Tibial artery (tissue), 4 donors: ENCODE measurements at regions not wholly inside any gene's neighbourhood (a gene's known extent, or its start where the extent isn't known, plus 50 kb on each side); places are given as distances from the start of the nearest gene placed in this dataset.

Source experiments
- DNase-seq, 2 donors: peaks; one replicate each; pipeline ENCODE4 v3.0.0-alpha.2; 2019
- H3K27ac ChIP-seq, 2 donors: fragments of 200-600 bp; sonication (generic) in 1 of 2; 1 replicate in 1 of 2; 2 replicates in 1 of 2; pipeline ENCODE4 v1.5.1; 2018 to 2019; ENCODE audit warnings: mild to moderate bottlenecking in 1 of 2
- H3K27me3 ChIP-seq, 2 donors: fragments of 200-600 bp; sonication (generic) in 1 of 2; one replicate each; pipeline versions ENCODE4 v1.5.1 to v1.6.0; 2016 to 2019
- H3K36me3 ChIP-seq, 3 donors: fragments of 200-600 bp; sonication (generic) in 2 of 3; one replicate each; pipeline ENCODE4 v1.5.1; 2016 to 2019; ENCODE audit warnings: mild to moderate bottlenecking in 2 of 3
- H3K4me1 ChIP-seq, 4 donors: fragments of 200-600 bp; sonication (generic) in 2 of 4; 1 replicate in 3 of 4; 2 replicates in 1 of 4; pipeline ENCODE4 v1.5.1; 2016 to 2019
- H3K4me3 ChIP-seq, 2 donors: fragments of 200-600 bp; sonication (generic) in 1 of 2; 1 replicate in 1 of 2; 2 replicates in 1 of 2; pipeline ENCODE4 v1.5.1; 2018 to 2019; ENCODE audit warnings: mild to moderate bottlenecking in 2 of 2
- H3K9me3 ChIP-seq, 3 donors: fragments of 200-600 bp; sonication (generic) in 1 of 3; one replicate each; pipeline ENCODE4 v1.5.1; 2016 to 2019
- CTCF ChIP-seq, 2 experiments: fragments of 200-600 bp in 1 of 2; fragments of 450-650 bp in 1 of 2; IDR thresholded peaks; one replicate each; pipeline ENCODE4 v1.5.1; 2017 to 2019; ENCODE audit warnings: antibody characterized with exemption in 2 of 2, mild to moderate bottlenecking in 1 of 2, moderate library complexity in 1 of 2
- intact Hi-C: fragments of 100-400 bp; cut with DNase I; formaldehyde crosslinking; loops from one replicate; pipeline ENCODE4 v1.15.0; 2023; ENCODE audit warnings: low total_unique reads

GRCh38 chr17:14776791-14777190 lies 475.9 kb downstream of the HS3ST3B1 start:
- Histone ChIP-seq H3K36me3 (no peaks in the 10 kb centered on the region), H3K27me3 (no peaks in the 10 kb centered on the region), H3K9me3 (no peaks in the 10 kb centered on the region), H3K4me3 (no peak overlapping the region), H3K4me1 (peaks cover 0 to 10% (median 0%) of the 10 kb centered on the region in 4 donors), H3K27ac (no peak overlapping the region)
- TF ChIP-seq CTCF (IDR thresholded peaks at IDR 0.05): no peak
- DNase-seq: no peak
- intact Hi-C loops: no loop called here

- H3K36me3 ChIP-seq: no peaks in the 10 kb centered on the region
Observed at GRCh38 chr17:14775731-14776492, 475.0 kb downstream of the HS3ST3B1 start.

GRCh38 chr17:14774774-14775173 lies 473.9 kb downstream of the HS3ST3B1 start:
- peaks cover 0 to 7% (median 0%) of the 10 kb centered on the region in 4 donors for H3K4me1 ChIP-seq
- H3K27me3 ChIP-seq: no peaks in the 10 kb centered on the region

More at GRCh38 chr17:14775731-14776492, 475.0 kb downstream of the HS3ST3B1 start:
- TF ChIP-seq CTCF (IDR thresholded peaks at IDR 0.05): no peak
- DNase-seq: no peak
- Histone ChIP-seq H3K4me1 (peaks cover 0 to 10% (median 0%) of the 10 kb centered on the region in 4 donors), H3K4me3 (no peak overlapping the region), H3K27ac (no peak overlapping the region), H3K9me3 (no peaks in the 10 kb centered on the region), H3K27me3 (no peaks in the 10 kb centered on the region)
- intact Hi-C loops: no loop called here

GRCh38 chr17:14772776-14773175 lies 471.9 kb downstream of the HS3ST3B1 start:
- no peak for DNase-seq
- Histone ChIP-seq H3K4me1 (peaks cover 0 to 5% (median 0%) of the 10 kb centered on the region in 4 donors), H3K4me3 (no peak overlapping the region), H3K27ac (no peak overlapping the region), H3K9me3 (no peaks in the 10 kb centered on the region), H3K27me3 (no peaks in the 10 kb centered on the region), H3K36me3 (no peaks in the 10 kb centered on the region)
- intact Hi-C loops: no loop called here
- no peak for TF ChIP-seq CTCF (IDR thresholded peaks at IDR 0.05)

More at GRCh38 chr17:14774774-14775173, 473.9 kb downstream of the HS3ST3B1 start:
- no peak overlapping the region for H3K27ac ChIP-seq
- no peak for TF ChIP-seq CTCF (IDR thresholded peaks at IDR 0.05)
- H3K9me3 ChIP-seq: no peaks in the 10 kb centered on the region
- DNase-seq: no peak
- H3K4me3 ChIP-seq: no peak overlapping the region
- intact Hi-C loops: no loop called here
- H3K36me3 ChIP-seq: no peaks in the 10 kb centered on the region

- TF ChIP-seq CTCF (IDR thresholded peaks at IDR 0.05): no peak
- intact Hi-C loops: no loop called here
- Histone ChIP-seq H3K36me3 (no peaks in the 10 kb centered on the region), H3K27me3 (no peaks in the 10 kb centered on the region), H3K4me1 (peaks cover 0 to 5% (median 0%) of the 10 kb centered on the region in 4 donors), H3K27ac (no peak overlapping the region), H3K4me3 (no peak overlapping the region), H3K9me3 (no peaks in the 10 kb centered on the region)
- no peak for DNase-seq
Observed at GRCh38 chr17:14771543-14771942, 470.7 kb downstream of the HS3ST3B1 start.
